Heart right ventricle (tissue), 16 donors: ENCODE measurements at regions not wholly inside any gene's neighbourhood (a gene's known extent, or its start where the extent isn't known, plus 50 kb on each side); places are given as distances from the start of the nearest gene placed in this dataset.

Experiments
- ATAC-seq, 8 donors: fragments of 200-7000 bp; cut with Tn5 transposase; one replicate each; pipeline ENCODE4 v1.9.1; 2020; ENCODE audit warnings: mild to moderate bottlenecking in 8 of 8, moderate library complexity in 8 of 8, moderate number of reproducible peaks in 1 of 8
- DNase-seq, 2 donors: peaks; one replicate each; pipeline ENCODE4 v3.0.0-alpha.2; 2020
- H3K27ac ChIP-seq, 10 donors: fragments of 200-600 bp; sonication (generic) in 2 of 10; one replicate each; pipeline versions ENCODE4 v1.5.0 to v1.8.0; 2020 to 2022; ENCODE audit warnings: mild to moderate bottlenecking in 3 of 10
- H3K27me3 ChIP-seq, 7 donors: fragments of 200-600 bp; one replicate each; pipeline ENCODE4 v1.8.0; 2021 to 2022; ENCODE audit warnings: mild to moderate bottlenecking in 2 of 7
- H3K36me3 ChIP-seq, 9 donors: fragments of 200-600 bp; sonication (generic) in 1 of 9; one replicate each; pipeline versions ENCODE4 v1.5.0 to v1.8.0; 2020 to 2022; ENCODE audit warnings: mild to moderate bottlenecking in 2 of 9
- H3K4me1 ChIP-seq, 9 donors: fragments of 200-600 bp; sonication (generic) in 1 of 9; one replicate each; pipeline versions ENCODE4 v1.5.0 to v1.8.0; 2020 to 2022; ENCODE audit warnings: mild to moderate bottlenecking in 4 of 9
- H3K4me3 ChIP-seq, 10 donors: fragments of 200-600 bp; sonication (generic) in 2 of 10; one replicate each; pipeline versions ENCODE4 v1.5.0 to v1.8.0; 2020 to 2022; ENCODE audit warnings: mild to moderate bottlenecking in 7 of 10, moderate library complexity in 2 of 10
- H3K9me3 ChIP-seq, 11 donors: fragments of 200-600 bp in 10 of 11; sonication (generic) in 2 of 11; one replicate each; pipeline versions ENCODE4 v1.5.0 to v1.8.0; 2013 to 2022; ENCODE audit warnings: mild to moderate bottlenecking in 2 of 11, control low read depth in 1 of 11, moderate library complexity in 1 of 11
- WGBS, 2 donors: extraction: QIAGEN DNeasy Blood & Tissue Kit; methylation state at CpG; one replicate each; pipeline ENCODE4 v1.1.7; 2013; ENCODE audit warnings: inconsistent platforms in 1 of 2; 5-methylcytosine and 5-hydroxymethylcytosine counted together
- intact Hi-C, 10 donors: fragments of 100-400 bp; cut with DNase I; formaldehyde crosslinking; loops; one replicate each; pipeline versions ENCODE4 v1.11.1 to v1.14.2; 2022
- TF ChIP-seq, protein P1 (sequence below), 9 donors: fragments of 200-600 bp; sonication (generic) in 2 of 9; IDR thresholded peaks; one replicate each; pipeline versions ENCODE4 v1.5.0 to v1.8.0; 2021 to 2022; ENCODE audit warnings: antibody characterized with exemption in 9 of 9, mild to moderate bottlenecking in 5 of 9, moderate library complexity in 1 of 9
- donor health status: Arrhythmogenic right ventricular cardiomyopathy.
- donor health status: ischemic (EF 13 %, LVEDD 7.1; RV severe dilation, severe dysfunction).
- donor health status: healthy with polysubstance abuse.
- donor health status: DM: no; HTN: yes; CAD: no.
- donor health status: DM: no; HTN: no; CAD: no.
- donor health status: ischemic (EF 25% LVEDD 6.9; RV normal size, moderate dysfunction).
- donor health status: ischemic (EF 25% LVEDD 5.7; RV mildly dilated, moderate dysfunction).
- donor health status: healthy.
- donor health status: DM: yes; HTN: yes; CAD: no.
- donor health status: Ischemic cardiomyopathy.
- donor health status: ischemic (EF 35%, LVEDD 5.7; RV mildly dilated, moderate dysfunction).
- donor health status: nonischemic (EF 11% LVEDD 7.7; RV severe dilation, severe dysfunction).
- donor health status: DM: yes; HTN: yes; CAD: no.
- donor health status: PGD.
- donor health status: ischemic (EF 29% LVEDD 5.4; RV normal size, mild dysfunction).
- donor health status: nonischemic (EF 23%, LVEDD 6.1; RV moderate dilation, normal function).

DNA sequence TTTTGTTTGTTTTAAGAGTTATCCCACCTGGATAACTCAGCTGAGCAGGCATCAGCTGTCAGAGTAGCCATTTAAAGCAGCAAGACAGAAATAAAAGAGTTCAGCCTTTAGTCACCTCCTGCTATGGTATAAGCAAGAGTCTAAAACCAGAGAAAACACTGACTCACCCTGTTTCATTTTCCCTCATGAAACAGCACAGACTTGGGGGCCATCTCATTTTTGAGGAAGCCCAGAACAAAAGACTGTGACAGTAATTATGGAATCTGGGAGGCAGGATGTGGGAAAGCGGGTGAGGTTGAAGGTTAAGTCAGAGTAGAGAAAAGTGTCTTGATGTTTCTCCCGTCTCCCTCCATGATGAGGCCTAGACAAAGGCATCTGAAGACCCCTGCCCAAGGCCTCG lies 90.2 kb upstream of the FAM174A start:
- H3K4me3 ChIP-seq = no peak overlapping the region
- TF ChIP-seq, protein P1, sequence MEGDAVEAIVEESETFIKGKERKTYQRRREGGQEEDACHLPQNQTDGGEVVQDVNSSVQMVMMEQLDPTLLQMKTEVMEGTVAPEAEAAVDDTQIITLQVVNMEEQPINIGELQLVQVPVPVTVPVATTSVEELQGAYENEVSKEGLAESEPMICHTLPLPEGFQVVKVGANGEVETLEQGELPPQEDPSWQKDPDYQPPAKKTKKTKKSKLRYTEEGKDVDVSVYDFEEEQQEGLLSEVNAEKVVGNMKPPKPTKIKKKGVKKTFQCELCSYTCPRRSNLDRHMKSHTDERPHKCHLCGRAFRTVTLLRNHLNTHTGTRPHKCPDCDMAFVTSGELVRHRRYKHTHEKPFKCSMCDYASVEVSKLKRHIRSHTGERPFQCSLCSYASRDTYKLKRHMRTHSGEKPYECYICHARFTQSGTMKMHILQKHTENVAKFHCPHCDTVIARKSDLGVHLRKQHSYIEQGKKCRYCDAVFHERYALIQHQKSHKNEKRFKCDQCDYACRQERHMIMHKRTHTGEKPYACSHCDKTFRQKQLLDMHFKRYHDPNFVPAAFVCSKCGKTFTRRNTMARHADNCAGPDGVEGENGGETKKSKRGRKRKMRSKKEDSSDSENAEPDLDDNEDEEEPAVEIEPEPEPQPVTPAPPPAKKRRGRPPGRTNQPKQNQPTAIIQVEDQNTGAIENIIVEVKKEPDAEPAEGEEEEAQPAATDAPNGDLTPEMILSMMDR (IDR thresholded peaks at IDR 0.05) = no peak
- H3K36me3 ChIP-seq = no peaks in the 10 kb centered on the region
- H3K9me3 ChIP-seq = no peaks in the 10 kb centered on the region
- ATAC-seq (no peak), DNase-seq (no peak)
- no peaks in the 10 kb centered on the region for H3K27me3 ChIP-seq
- no peaks in the 10 kb centered on the region for H3K4me1 ChIP-seq
- intact Hi-C loops = no loop called here
- WGBS, 2 donors = 85% methylated on average over 3 of the region's 3 CpGs
- H3K27ac ChIP-seq = no peak overlapping the region

DNA sequence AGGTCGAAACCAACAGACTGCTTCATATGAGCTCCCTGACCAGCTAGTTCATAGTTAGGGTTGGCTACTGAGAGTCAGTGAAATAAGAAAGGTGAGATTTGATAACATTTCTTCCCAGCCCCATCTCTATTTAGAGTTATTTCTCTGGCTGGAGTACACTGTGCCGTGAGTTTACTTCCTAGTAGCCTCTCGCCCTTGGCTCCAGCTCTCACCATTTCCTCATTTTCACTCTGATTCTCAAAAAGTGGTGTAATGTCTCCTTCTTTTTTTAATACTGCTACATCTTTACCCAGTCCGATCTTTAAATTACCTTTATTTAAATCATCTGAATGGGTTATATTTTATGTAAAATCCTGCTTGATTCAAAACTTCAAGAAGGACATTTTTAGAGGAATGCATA lies 100.4 kb upstream of the FAM174A start:
- H3K27me3 ChIP-seq = no peaks in the 10 kb centered on the region
- H3K4me1 ChIP-seq = no peaks in the 10 kb centered on the region
- TF ChIP-seq, protein P1 (IDR thresholded peaks at IDR 0.05) = no peak
- H3K27ac ChIP-seq = no peak overlapping the region
- DNase-seq (no peak), ATAC-seq (no peak)
- H3K4me3 ChIP-seq = no peak overlapping the region
- whole genome bisulfite sequencing, 2 donors = 81 to 90% methylated on average over 4 of the region's 4 CpGs
- no peaks in the 10 kb centered on the region for H3K9me3 ChIP-seq
- intact Hi-C loops = loop anchor here in 2 of 10 donors (10.0 kb wide), 1 partner anchor 610 kb away; no protein-coding TSS in a partner anchor
- no peaks in the 10 kb centered on the region for H3K36me3 ChIP-seq

DNA sequence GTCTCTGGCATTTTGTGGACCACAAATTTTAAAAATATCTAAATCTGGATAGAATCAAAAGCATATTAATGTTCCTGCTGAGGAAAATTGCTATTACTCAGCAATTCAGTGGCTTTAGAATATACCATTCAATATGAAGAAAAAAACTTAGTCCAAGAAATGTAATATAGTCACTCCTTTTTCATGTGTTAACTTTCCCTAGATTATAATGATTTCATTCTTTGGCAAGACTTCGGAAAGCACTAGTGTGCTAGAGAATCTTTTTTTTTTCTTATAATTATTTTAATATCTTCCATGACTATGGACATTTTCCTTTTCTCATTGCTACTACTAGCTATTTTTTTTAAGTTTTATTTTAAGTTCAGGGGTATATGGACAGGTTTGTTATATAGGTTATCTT lies 102.4 kb upstream of the FAM174A start:
- no peaks in the 10 kb centered on the region for H3K4me1 ChIP-seq
- intact Hi-C loops = loop anchor here in 2 of 10 donors (10.0 kb wide), 1 partner anchor 612 kb away; no protein-coding TSS in a partner anchor
- no peaks in the 10 kb centered on the region for H3K27me3 ChIP-seq
- no peak overlapping the region for H3K27ac ChIP-seq
- no peaks in the 10 kb centered on the region for H3K9me3 ChIP-seq
- DNase-seq (no peak), ATAC-seq (no peak)
- no peak overlapping the region for H3K4me3 ChIP-seq
- TF ChIP-seq, protein P1 (IDR thresholded peaks at IDR 0.05) = no peak
- no peaks in the 10 kb centered on the region for H3K36me3 ChIP-seq
- 74 to 79% methylated on average over 1 of the region's 1 CpG for WGBS, 2 donors

DNA sequence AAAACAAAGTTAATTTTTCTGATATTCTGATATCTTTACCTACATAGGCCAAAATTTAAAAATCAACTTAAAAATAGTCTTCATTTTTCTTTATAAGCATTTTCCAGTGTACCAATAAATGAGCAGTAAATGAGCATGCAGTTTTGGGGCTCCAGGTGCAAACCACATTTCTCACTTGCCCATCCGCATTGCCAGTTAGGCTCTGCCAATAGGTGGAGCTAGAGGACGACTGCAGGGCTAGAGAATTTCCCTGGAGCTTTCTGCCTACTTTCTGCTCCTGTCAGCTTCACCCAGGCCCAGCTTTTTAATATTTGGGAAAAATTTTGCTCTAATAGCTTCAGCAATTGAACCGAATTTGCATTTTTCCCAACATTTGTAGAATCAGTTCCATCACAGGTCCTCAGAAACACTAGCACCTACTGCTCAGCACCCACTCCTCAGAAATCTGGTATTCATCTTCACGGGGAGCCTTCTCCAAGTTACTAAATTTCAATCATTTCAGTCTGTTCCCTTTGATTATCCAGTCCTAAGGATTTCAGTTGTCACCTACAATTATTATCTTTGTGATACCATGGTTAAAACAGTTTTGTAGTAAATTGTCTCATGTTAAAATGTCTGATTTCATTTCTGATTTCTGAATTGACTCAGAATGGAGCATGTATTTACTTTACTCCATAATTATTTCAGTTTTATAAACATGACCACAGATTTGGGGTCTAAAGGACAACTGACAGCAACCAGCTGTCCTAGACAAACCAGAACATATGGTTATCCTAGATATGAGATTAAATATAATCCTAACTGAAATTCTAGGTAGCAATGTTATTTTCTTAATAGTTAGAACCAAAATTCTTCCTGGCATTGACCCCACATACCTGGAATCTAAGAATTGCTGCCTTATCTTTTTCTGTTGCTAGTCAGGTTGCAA lies 104.6 kb upstream of the FAM174A start:
- TF ChIP-seq, protein P1 (IDR thresholded peaks at IDR 0.05) = peak; percentile 64 to 94 (median 86)
- no peak overlapping the region for H3K27ac ChIP-seq
- intact Hi-C loops = loop anchor here in 3 of 10 donors (1.0 to 10.0 kb wide), 2 partner anchors 614 to 960 kb away; no protein-coding TSS in a partner anchor
- WGBS, 2 donors = 43 to 44% methylated on average over 4 of the region's 4 CpGs
- H3K4me3 ChIP-seq = no peak overlapping the region
- no peaks in the 10 kb centered on the region for H3K4me1 ChIP-seq
- ATAC-seq (no peak), DNase-seq (peak; percentile 22 to 32)
- H3K27me3 ChIP-seq = no peaks in the 10 kb centered on the region
- no peaks in the 10 kb centered on the region for H3K36me3 ChIP-seq
- peaks cover 0 to 3% (median 1%) of the 10 kb centered on the region in 11 donors for H3K9me3 ChIP-seq
